ENCODE measurements at regions not wholly inside any gene's neighbourhood (a gene's known extent, or its start where the extent isn't known, plus 50 kb on each side); places are given as distances from the start of the nearest gene placed in this dataset.

GRCh38 chr6:132041706-132042105 is 90.5 kb upstream of the CCN2 start:
- Histone ChIP-seq H3K4me3 (no peak overlapping the region), H3K27me3 (no peaks in the 10 kb centered on the region), H3K36me3 (no peaks in the 10 kb centered on the region), H3K27ac (no peak overlapping the region), H3K4me1 (ENCODE audit: insufficient read depth) (no peaks in the 10 kb centered on the region), H3K9me3 (no peaks in the 10 kb centered on the region)
- WGBS, 3 donors: 97 to 98% (median 98%) methylated on average over 3 of the region's 3 CpGs
- DNase-seq: no peak
- TF ChIP-seq POLR2A (IDR thresholded peaks at IDR 0.05): no peak
- no peak for TF ChIP-seq EP300 (IDR thresholded peaks at IDR 0.05)
- TF ChIP-seq CTCF (IDR thresholded peaks at IDR 0.05): no peak
- intact Hi-C loops (cut with DNase I): no loop called here

GRCh38 chr6:132028029-132028428 is 76.9 kb upstream of the CCN2 start:
- DNase-seq: no peak
- Histone ChIP-seq H3K27ac (no peak overlapping the region), H3K27me3 (no peaks in the 10 kb centered on the region), H3K36me3 (no peaks in the 10 kb centered on the region), H3K4me1 (ENCODE audit: insufficient read depth) (no peaks in the 10 kb centered on the region), H3K4me3 (no peak overlapping the region), H3K9me3 (no peaks in the 10 kb centered on the region)
- intact Hi-C loops (cut with DNase I): no loop called here
- TF ChIP-seq CTCF (IDR thresholded peaks at IDR 0.05): no peak
- no peak for TF ChIP-seq EP300 (IDR thresholded peaks at IDR 0.05)
- no peak for TF ChIP-seq POLR2A (IDR thresholded peaks at IDR 0.05)
- WGBS, 3 donors: 91 to 98% (median 95%) methylated on average over 1 of the region's 1 CpG

GRCh38 chr6:132025468-132025867 is 74.3 kb upstream of the CCN2 start:
- H3K27me3 ChIP-seq: no peaks in the 10 kb centered on the region
- H3K27ac ChIP-seq: no peak overlapping the region
- no peak overlapping the region for H3K4me3 ChIP-seq
- intact Hi-C loops (cut with DNase I): no loop called here
- H3K9me3 ChIP-seq: no peaks in the 10 kb centered on the region
- WGBS, 3 donors: 95 to 96% (median 96%) methylated on average over 5 of the region's 5 CpGs
- TF ChIP-seq POLR2A (IDR thresholded peaks at IDR 0.05) (no peak), EP300 (IDR thresholded peaks at IDR 0.05) (no peak), CTCF (IDR thresholded peaks at IDR 0.05) (no peak)
- no peaks in the 10 kb centered on the region for H3K4me1 ChIP-seq (ENCODE audit: insufficient read depth)
- no peaks in the 10 kb centered on the region for H3K36me3 ChIP-seq
- no peak for DNase-seq

- intact Hi-C loops (cut with DNase I): no loop called here
- no peak overlapping the region for H3K4me3 ChIP-seq
- H3K27ac ChIP-seq: no peak overlapping the region
- DNase-seq: no peak
- no peaks in the 10 kb centered on the region for H3K27me3 ChIP-seq
- H3K36me3 ChIP-seq: no peaks in the 10 kb centered on the region
- no peak for TF ChIP-seq CTCF (IDR thresholded peaks at IDR 0.05)
- TF ChIP-seq POLR2A (IDR thresholded peaks at IDR 0.05): no peak
- no peak for TF ChIP-seq EP300 (IDR thresholded peaks at IDR 0.05)
- H3K4me1 ChIP-seq (ENCODE audit: insufficient read depth): peaks cover 3% of the 10 kb centered on the region
- no peaks in the 10 kb centered on the region for H3K9me3 ChIP-seq
- WGBS, 3 donors: 96 to 97% (median 97%) methylated on average over 5 of the region's 5 CpGs
Observed at GRCh38 chr6:132023490-132023889, 72.3 kb upstream of the CCN2 start.
